SK-N-DZ (cell line): ENCODE measurements at regions not wholly inside any gene's neighbourhood (a gene's known extent, or its start where the extent isn't known, plus 50 kb on each side); places are given as distances from the start of the nearest gene placed in this dataset.
"Not testable (repeated sequence)": the region's sequence is repeated elsewhere in the genome, so short reads cannot be mapped to it uniquely, and the experiment has no call there.

Source experiments
- DNase-seq: peaks from one replicate; pipeline ENCODE4 v3.0.0-alpha.2; 2015; ENCODE audit warnings: low spot score

DNA sequence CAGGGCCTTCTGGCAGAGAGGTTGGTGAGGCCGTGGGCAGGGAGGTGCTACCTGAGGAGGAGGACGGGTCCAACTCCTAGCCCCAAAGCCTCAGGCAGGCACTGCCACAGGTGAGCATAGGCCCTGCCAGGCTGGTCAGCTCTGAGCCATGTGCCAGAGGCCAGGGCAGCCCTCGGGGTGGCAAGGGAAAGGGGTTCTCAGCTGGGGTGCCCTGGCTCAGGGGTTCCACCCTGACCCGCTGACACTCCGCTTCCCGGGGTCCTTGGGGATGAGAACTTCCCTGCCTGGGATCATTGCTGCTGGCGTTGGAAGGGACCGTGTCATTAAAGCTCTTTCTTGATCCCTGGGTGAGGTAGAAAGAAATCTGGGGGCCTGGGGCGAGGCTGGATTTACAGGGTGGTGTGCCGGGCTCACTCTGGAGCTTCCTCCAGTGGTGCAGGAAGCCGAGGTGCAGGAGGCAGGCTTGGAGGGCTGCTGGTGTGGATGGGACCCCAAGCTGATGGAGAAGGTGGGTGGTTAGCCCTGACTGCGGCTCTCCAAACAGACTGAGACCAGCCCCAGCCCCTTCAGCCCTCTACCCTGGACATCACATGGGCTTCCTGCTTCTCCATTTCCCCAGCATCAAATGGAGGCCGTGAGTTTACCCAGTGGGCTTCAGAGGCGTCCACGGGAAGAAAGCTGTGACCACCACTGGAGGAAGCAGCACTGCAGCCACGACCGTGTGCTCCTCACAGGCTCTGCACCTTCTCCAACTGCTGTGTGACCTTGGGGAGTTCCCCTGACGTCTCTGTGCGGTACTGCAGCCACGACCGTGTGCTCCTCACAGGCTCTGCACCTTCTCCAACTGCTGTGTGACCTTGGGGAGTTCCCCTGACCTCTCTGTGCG is 295.2 kb downstream of the NDUFA10 start:
- no peak for DNase-seq

DNA sequence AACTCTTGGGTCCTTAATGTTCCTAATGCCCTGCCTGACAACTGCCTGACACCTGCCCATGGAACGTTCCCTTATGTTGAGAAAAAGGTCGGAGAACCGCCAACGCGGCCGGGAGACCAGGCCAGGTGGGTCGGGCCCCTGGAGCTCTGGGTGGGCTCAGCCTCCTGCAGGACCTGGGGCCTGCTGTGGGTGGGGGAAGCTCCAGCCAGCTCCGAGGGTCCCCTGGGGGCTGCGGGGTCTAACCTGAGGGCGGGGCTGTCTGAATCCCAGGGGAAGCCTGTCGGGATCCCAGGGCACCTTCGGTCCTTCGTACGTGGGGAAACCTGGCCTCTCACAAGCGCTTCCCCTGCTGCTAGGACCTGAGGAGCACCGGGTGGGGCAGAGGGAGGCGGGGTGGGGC is 296.0 kb downstream of the NDUFA10 start:
- DNase-seq: no peak

DNA sequence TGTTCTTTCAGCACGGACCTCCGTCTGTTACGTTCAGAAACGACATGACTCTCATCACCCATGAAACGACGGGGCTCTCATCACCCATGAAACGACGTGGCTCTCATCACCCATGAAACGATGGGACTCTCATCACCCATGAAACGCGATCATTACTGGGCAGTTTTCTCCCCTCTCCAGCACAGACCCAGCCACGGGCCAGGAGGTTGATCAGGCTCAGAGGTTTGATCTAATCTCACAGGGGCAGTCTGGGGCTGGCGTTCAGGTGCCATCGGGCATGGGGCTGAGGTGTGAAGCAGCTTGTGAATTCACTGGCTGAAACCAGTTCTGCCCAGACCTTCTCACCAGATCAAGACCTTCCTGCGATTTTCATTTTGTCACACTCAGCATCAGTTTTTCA is 296.4 kb downstream of the NDUFA10 start:
- no peak for DNase-seq

DNA sequence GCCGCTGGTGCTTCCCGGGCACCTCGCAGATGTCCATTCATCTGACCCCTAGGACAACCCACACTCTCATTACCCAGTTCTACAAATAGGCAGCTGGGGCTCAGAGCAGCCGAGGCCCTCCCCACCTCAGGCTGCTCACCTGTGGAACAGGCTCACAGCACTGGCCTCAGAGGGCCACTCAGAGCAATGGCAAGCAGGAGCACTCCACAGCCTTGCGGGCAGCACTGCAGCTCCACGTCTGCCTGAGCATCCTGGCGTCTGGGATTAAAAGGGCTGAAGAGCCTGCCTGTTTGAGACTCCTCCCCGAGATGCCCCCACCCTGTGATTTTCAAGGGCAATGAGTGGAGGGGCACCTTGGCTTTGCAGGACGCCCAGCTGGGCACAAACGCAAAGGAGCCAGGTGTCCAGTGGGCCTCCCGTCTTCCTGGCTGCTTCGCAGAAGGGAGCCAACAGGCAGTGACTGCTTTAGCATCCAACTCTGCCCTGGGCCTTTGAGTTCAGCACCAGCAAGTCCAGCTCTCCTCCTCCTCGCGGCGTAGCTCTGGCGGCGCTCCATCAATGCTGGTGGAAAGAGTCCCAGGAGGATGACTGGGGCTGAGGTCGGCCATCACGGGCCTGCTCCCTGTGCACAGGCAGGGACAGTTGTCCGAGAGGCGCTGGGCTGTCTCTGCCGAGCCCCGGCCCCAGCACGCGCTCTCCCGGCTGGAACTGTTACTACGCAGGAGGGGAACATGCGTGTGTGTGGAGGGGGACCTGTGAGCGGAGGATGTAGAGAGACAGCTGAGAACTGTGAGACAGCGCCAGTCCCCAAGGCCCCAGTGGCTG is 297.2 kb downstream of the NDUFA10 start:
- no peak for DNase-seq

DNA sequence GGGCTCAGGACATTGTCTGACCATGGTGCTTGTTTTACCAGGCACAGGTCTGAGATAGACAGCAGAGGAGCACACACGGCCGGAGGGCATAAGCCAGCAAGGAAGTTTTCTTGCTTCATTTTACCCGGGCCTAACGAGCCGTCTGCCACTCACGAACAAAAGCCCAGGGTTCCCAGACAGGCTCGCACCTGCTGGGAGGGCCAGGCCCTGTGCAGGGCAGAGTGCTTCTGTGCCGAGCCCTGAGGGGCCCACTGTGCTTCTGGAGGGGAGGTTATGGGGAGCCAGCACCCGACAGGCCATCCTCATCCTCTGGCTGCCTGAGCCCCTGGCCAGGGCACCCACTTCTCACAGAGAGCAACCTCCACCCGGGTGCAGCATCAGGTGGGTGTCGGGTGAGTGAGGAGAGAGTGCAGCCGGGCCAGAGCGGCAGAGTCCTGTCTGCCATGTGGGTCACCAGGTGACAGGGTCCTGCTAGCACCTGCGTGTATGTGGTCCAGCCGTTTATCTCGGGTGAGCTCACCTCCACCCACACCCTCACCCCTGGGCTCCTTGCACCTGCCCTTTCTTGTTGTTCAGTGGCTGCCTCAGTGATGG is 297.9 kb downstream of the NDUFA10 start:
- no peak for DNase-seq

DNA sequence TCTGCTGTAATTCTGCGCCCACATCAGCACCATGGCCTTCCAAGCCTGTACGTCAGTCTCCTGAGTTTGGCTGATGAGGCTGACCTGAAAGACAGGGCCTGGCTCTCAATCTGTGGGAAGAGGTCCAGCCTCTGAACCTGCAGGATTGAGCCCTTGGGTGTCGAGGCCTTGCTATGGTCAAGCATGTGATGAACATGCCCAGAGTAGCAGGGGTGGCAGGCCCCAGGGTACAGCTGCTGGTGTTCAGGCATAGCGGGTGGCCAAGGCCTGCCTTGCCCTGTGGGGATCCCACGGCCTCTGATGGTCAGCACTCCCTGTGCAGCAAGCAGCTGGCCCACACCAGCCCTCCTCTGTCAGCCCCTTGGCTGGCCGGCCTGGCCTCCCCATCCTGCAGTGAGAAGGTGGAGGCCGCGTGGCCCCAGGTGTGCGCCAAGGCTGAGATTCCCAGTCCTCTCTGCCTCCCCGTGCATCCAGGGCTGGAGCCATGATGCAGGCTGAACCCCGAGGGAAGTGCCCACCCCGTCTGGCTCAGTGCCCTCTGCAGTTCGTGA is 298.4 kb downstream of the NDUFA10 start:
- DNase-seq: no peak

DNA sequence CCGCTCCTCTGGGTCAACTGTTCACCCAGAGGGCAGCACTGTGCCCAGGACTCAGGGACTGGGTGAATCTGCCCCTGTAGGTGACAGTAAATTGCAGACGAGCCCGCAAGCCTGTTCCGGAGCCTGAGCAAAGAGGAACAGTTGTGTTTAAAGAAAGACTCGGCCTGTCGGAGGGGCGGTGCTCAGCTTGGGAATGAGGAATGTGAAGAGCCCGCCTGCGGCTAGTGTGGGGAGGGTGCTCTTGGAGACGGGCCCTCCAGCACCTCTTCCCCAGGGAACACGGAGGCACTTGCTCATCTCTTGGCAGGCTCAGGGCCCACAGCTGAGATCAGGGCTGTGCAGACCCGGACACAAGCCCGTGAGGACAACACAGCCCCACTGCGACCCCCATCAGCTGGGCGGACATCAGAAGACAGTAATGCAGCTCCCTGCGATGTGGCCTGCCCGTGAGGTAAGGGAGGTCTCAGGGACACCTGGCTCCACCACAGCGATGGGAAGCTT is 299.0 kb downstream of the NDUFA10 start:
- no peak for DNase-seq

DNA sequence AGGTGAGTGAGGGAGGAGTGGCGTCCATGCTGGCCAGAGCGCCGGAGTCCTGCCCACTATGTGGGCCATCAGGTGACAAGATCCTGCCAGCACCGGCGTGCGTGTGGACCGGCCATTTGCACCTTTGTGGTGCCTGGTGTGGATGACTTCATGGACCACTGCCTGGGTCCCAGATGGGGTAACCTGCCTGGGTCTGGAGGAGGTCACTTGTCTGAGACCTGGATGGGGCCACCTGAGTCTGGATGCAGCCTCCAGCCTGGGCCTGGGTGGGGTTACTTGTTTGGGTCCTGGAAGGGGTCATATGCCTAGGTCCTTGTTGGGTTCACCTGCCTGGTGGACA is 299.6 kb downstream of the NDUFA10 start:
- DNase-seq: no peak

DNA sequence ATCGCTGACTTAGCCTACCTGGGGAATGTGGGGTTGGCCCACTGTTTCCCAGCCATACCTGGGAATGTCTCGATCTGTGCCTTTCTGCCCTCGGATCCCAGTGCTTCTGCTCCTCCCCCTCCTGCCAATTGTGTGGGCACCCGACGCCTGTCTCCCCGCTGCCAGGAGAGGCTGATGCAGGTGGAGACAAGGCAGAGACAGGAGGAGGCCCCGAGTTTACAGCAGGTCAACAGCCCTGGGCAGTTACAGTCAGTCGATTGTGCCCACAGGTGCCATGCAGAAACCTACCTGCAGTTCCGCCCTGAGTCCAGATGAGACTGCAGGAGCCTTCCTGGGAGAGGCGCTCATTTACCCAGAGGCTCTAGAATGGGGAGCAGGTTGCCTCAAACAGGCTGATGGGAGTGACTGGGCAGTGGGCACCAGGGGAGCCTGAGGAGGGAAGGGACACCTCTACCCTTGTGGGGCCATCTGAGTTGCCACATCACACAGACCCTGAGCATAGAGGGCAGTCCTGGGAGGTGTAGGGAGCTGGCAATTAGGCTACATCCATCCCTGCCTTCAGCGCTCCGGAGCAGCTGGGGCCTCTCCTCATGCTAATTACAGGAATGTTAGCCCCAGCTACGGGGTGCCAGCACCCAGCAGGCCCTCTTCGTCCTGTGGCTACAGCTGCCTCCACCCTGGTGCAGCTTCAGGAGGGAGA is 300.1 kb downstream of the NDUFA10 start:
- no peak for DNase-seq

DNA sequence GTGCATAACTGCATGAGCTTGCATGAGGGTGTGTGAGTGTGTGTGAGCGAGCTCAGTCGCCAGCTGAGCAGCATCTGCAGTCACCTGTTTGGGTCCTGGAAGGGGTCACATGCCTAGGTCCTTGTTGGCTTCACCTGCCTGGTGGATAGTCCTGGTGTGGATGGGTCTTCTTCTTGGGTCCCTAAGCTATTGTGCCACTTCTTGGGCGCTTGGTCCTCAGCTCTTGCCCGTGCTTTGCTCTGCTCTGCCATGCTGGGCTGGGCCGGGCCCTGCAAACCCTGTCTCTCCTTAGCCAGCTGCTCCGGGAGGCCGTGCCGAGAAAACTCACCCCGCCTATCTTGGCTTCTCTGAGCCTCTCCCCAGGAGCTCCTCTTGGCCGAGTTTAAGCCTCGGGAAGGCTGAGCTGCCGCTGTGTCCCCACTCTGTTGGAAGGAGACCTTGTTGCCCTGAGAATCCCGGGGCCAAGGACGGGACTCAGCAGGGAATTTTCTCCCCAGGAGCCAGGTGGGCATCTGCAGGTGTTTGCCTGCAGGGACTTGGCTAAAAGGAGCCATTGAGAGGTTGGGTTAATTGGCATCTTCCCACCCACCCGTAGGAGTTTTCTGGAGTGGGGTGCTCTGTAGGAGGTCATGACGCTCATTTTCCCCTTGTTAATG is 300.8 kb downstream of the NDUFA10 start:
- DNase-seq: no peak

DNA sequence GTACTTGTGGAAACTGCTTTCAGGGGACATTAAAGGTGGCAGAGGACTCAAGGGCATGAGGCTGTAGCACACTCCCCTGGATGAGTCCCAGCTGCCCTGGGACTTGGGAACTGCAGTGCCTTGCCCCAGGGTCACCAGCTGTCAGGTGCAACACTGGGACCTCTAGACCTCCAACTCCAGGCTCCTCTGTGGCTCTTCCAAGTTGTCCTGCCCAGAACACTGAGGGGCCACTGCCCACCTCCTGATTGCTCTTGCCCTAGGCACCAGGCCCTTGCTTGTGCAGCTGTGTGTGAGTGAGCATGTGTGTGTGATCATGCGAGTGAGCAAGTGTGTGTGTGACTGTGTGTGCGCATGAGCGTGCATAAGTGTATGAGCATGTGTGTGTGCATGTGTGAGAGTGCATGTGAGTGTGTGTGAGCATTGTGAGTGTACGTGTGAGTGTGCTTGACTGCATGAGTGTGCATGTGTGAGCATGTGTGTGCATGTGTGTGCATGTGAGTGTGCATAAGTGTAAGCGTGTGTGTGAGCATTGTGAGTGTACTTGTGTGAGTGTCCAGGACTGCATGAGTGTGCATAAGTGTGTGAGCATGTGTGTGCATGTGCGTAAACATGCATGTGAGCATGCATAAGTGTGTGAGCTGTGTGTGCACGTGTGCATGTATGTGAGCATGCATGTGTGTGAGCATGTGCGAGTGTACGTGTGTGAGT is 301.5 kb downstream of the NDUFA10 start:
- no peak for DNase-seq

DNA sequence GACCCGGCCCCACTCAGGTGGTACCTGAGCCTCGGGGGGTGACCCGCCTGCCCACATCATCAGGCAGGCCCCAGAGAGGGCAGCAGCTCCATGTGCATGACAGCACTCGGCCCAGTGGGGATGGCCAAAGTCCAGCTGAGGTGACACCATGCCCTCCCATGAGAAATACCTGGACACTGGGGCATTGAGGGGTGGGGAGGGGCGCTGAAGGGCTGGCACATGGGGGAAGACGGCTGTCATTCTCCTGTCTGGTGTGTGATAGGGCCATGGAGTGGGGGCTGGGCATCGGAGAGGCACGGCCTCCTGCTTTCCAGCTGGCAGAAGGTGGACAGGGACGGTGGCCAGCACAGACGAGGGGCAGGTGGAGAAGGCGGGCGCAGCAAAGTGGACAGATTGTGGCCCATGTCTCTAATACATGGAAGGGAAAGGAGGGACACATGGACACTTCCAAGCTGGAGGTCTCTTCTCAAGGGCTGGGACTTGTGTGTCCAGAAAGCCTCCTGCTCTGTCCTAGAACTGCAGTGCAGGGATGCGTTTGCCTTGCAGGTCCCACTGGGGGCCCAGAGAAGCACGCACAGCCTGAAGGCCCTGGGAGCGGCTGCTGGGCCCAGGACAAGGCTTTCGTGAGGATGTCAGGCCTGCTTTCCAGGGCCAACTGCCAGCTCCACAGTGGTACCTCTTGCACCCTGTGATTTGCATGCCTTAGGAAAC is 302.2 kb downstream of the NDUFA10 start:
- DNase-seq: no peak

DNA sequence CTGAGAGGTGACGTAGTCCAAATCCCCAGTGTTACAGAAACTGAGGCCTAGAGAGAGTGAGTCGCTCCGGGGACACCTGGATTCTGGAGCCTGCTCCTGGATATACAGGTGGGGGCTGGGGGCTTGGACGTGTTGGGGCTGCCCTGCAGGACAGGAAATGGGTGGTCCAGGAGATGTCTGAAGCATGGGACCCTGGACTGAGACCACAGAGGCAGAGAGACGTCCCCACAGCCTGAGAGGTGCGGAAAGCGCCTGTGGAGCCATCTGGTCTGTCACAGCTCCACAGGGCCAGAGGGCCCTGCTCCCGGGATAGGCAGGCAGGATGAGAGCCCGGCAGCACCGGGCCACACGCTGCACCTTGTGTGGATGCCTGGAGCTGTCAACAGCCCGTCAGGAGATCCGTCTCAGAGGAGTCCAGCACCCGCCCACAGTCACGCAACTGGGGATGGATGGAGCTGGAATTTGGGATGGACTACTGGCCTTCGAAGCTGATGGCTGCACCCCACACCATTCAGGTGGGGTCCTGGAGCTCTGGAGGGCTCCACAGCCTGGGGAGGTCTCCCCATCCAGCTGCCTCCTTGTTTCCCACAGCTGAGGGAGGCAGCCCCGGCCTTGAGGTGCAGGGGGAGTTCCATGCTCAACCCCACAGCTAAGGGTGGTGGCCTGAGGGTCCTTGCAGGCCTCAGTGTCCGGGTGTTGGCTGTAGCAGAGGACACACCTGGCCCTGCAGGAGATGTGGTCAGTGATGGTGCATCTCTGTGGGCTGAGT is 303.0 kb downstream of the NDUFA10 start:
- DNase-seq: no peak

DNA sequence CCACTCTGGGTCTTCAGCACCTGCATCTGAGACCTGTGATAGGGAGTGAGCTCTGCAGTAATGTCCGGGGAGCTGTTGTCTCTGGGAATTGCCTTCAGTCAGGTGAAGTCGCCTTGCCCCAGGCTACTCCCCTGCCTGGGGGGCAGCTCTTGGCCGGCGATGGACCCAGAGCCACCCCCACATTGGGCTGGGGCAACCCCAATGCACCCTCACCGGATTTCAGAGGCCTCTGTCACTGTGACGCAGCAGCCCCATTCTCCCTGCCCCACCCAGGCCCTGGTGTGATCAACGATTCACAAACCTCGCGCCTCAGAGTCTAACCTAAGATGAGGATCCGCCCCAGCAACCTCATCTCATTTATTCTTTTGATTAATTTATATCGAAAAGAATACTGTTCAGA is 303.6 kb downstream of the NDUFA10 start:
- DNase-seq: no peak

DNA sequence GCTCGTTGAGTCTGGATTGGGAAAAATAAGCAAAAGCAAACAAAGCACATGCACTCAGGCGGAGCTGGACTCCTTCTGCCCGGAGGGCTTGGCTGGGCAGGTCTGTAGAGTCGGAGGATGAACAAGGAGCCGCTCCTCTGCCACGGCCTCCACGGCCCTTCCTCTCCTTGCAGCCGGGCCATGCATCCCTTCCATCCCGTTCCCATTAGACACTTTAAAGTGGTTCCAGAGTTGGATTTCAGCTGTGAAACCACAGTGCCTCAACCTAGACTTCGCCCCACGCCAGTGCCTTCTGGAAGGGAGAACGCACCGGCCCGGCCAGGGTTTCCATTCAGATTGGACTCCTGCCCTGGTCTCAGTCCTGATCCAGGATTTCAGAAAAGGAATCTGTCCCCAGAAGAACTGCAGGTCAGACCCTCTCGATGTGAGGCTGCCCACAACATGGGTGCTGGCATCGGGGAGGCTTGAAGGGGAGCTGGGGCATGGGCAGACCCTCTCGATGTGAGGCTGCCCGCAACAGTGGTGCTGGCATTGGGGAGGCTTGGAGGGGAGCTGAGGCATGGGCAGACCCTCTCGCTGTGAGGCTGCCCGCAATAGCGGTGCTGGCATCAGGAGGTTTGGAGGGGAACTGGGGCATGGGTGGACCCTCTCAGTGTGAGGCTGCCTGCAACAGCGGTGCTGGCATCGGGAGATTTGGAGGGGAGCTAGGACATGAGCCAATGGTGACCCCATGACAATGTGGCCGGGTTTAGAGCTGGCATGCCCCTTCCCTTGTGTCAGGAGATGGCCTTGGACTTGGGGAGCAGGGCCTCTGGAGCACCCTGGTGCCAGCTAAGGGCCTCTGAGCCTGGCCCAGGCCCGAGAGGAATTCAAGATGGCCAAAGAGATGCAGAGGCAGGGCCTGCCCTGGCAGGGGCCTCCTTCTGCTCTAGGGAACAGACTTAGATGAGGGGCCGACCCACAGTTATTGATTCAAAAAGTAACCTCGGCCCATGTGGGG is 304.5 kb downstream of the NDUFA10 start:
- no peak for DNase-seq

DNA sequence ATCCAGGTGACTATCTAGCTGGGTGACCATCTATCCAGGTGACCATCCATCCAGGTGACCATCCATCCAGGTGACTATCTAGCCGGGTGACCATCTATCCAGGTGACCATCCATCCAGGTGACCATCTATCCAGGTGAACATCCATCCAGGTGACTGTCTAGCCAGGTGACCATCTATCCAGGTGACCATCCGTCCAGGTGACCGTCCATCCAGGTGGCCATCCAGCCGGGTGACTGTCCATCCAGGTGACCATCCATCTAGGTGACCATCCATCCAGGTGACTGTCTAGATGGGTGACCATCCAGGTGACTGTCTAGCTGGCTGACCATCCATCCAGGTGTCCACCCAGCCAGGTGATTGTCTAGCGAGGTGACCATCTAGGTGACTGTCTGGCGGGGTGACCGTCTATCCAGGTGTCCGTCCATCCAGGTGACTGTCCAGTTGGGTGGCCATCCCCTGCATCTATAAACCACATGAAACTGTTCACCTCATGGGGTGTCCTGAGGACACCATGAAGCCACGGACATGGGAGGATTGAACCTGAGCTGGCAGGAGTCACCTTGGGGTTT is 305.3 kb downstream of the NDUFA10 start:
- no peak for DNase-seq

DNA sequence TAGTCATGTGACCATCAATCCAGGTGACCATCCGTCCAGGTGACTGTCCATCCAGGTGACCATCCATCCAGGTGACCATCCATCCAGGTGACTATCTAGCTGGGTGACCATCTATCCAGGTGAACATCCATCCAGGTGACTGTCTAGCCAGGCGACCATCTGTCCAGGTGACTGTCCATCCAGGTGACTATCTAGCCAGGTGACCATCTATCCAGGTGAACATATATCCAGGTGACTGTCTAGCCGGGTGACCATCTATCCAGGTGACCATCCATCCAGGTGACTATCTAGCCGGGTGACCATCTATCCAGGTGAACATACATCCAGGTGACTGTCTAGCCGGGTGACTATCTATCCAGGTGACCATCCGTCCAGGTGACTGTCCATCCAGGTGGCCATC is 306.2 kb downstream of the NDUFA10 start:
- not testable (repeated sequence) for DNase-seq
